Neuronal stem cell (in vitro differentiated cells): ENCODE measurements at regions not wholly inside any gene's neighbourhood (a gene's known extent, or its start where the extent isn't known, plus 50 kb on each side); places are given as distances from the start of the nearest gene placed in this dataset.
A peak's percentile ranks its signal among the peaks of the same experiment; 100 is the strongest.

Source experiments
- DNase-seq: peaks from one replicate; pipeline ENCODE4 v3.0.0-alpha.2; 2013; ENCODE audit warnings: low spot score
- H2AFZ ChIP-seq: one replicate; pipeline ENCODE4 v1.6.1; 2013; ENCODE audit warnings: mild to moderate bottlenecking, low read length, inconsistent platforms
- H2AK5ac ChIP-seq: 2 replicates; pipeline ENCODE4 v1.6.1; 2013; ENCODE audit warnings: low read depth, mild to moderate bottlenecking, inconsistent platforms, low read length, moderate library complexity, mixed read lengths
- H2BK120ac ChIP-seq: 2 replicates; pipeline ENCODE4 v1.6.1; 2013; ENCODE audit warnings: low read depth, mild to moderate bottlenecking, inconsistent platforms, low read length, moderate library complexity, mixed read lengths
- H2BK12ac ChIP-seq: one replicate; pipeline ENCODE4 v1.6.1; 2013; ENCODE audit warnings: low read length, inconsistent platforms
- H2BK15ac ChIP-seq: 2 replicates; pipeline ENCODE4 v1.6.1; 2013; ENCODE audit warnings: mild to moderate bottlenecking, low read length, inconsistent platforms, mixed read lengths
- H2BK5ac ChIP-seq: one replicate; pipeline ENCODE4 v1.6.1; 2013; ENCODE audit warnings: inconsistent platforms, mild to moderate bottlenecking, low read length, moderate library complexity
- H3K14ac ChIP-seq: one replicate; pipeline ENCODE4 v1.6.1; 2013; ENCODE audit warnings: low read length, inconsistent platforms
- H3K18ac ChIP-seq: 2 replicates; pipeline ENCODE4 v1.6.1; 2013; ENCODE audit warnings: low read length, inconsistent platforms
- H3K23ac ChIP-seq: 2 replicates; pipeline ENCODE4 v1.6.1; 2013; ENCODE audit warnings: low read depth, mild to moderate bottlenecking, mixed read lengths, low read length, inconsistent platforms; ENCODE audit not compliant: poor library complexity
- H3K27ac ChIP-seq: replicated peaks from 3 replicates; pipeline ENCODE4 v1.5.1; 2013; ENCODE audit warnings: low read length, inconsistent platforms
- H3K27me3 ChIP-seq, 3 experiments: 2 replicates each; pipeline ENCODE4 v1.6.1; 2013; ENCODE audit warnings: low read length in 3 of 3, mild to moderate bottlenecking in 2 of 3, inconsistent platforms in 1 of 3, low read depth in 1 of 3, mixed read lengths in 1 of 3, moderate library complexity in 1 of 3; ENCODE audit not compliant: control insufficient read depth in 3 of 3, insufficient read depth in 3 of 3
- H3K36me3 ChIP-seq, 2 donors: replicated peaks in 1 of 2; 2 replicates each; pipeline ENCODE4 v1.6.1; 2013; ENCODE audit warnings: low read length in 2 of 2; ENCODE audit not compliant: control insufficient read depth in 2 of 2, insufficient read depth in 2 of 2
- H3K4ac ChIP-seq: 2 replicates; pipeline ENCODE4 v1.6.1; 2013; ENCODE audit warnings: inconsistent platforms, mild to moderate bottlenecking, low read length, moderate library complexity
- H3K4me1 ChIP-seq, 2 donors: 1 replicate in 1 of 2; 2 replicates in 1 of 2; pipeline ENCODE4 v1.6.1; 2013; ENCODE audit warnings: low read length in 2 of 2, low read depth in 1 of 2; ENCODE audit not compliant: control insufficient read depth in 2 of 2, insufficient read depth in 1 of 2
- H3K4me2 ChIP-seq: one replicate; pipeline ENCODE4 v1.6.1; 2013; ENCODE audit warnings: mild to moderate bottlenecking, low read length, inconsistent platforms; ENCODE audit not compliant: insufficient read depth, poor library complexity, severe bottlenecking
- H3K4me3 ChIP-seq, 2 donors: 2 replicates each; pipeline ENCODE4 v1.5.1; 2013; ENCODE audit warnings: low read length in 2 of 2, mild to moderate bottlenecking in 2 of 2, inconsistent platforms in 1 of 2, moderate library complexity in 1 of 2
- H3K79me1 ChIP-seq: one replicate; pipeline ENCODE4 v1.6.1; 2013; ENCODE audit warnings: low read depth, mild to moderate bottlenecking, inconsistent platforms, low read length, moderate library complexity
- H3K9ac ChIP-seq: one replicate; pipeline ENCODE4 v1.6.1; 2013; ENCODE audit warnings: mild to moderate bottlenecking, low read depth, low read length, inconsistent platforms; ENCODE audit not compliant: poor library complexity
- H3K9me3 ChIP-seq, 2 donors: replicated peaks in 1 of 2; 2 replicates each; pipeline versions ENCODE3 to v1.6.1; 2013; ENCODE audit warnings: low read length in 2 of 2, mild to moderate bottlenecking in 2 of 2, inconsistent platforms in 1 of 2, low read depth in 1 of 2, mixed read lengths in 1 of 2, moderate library complexity in 1 of 2; ENCODE audit not compliant: control insufficient read depth in 2 of 2, insufficient read depth in 1 of 2
- H4K8ac ChIP-seq: one replicate; pipeline ENCODE4 v1.6.1; 2013; ENCODE audit warnings: low read depth, mild to moderate bottlenecking, inconsistent platforms, low read length, moderate library complexity
- H4K91ac ChIP-seq: one replicate; pipeline ENCODE4 v1.6.1; 2013; ENCODE audit warnings: low read length, low read depth, mild to moderate bottlenecking, inconsistent platforms; ENCODE audit not compliant: poor library complexity
- WGBS, 2 donors: extraction: QIAGEN DNeasy Blood & Tissue Kit; methylation state at CpG; one replicate each; pipeline ENCODE4 v1.1.7; 2013; ENCODE audit warnings: missing lambda C conversion rate in 2 of 2, mixed read lengths in 1 of 2; ENCODE audit not compliant: insufficient read length in 2 of 2, insufficient replicate concordance in 1 of 2; ENCODE audit errors: extremely low coverage in 2 of 2; 5-methylcytosine and 5-hydroxymethylcytosine counted together

DNA sequence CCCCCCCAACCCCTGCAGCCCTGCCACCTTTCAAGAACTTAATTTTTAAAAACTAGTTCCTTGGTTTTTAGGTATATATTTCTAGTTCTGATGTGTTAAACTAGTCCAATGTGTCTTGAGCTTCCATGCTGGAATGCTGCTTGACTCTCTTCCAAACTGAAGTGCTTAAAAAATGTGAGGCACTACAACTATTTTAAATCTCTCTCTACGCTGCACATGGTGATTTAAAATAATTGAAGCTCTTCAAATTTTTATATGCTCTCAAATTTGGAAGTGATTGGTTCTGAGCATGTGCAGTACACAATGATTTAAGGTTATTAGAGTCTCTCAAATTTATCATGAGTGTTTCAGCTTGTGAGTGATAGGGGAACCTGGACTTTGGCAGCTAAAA is 192.6 kb upstream of the ZEB2 start:
- H3K4me1 ChIP-seq: no peaks in the 10 kb centered on the region
- no peak overlapping the region for H3K27ac ChIP-seq
- no peaks in the 10 kb centered on the region for H3K79me1 ChIP-seq
- H3K18ac ChIP-seq: no peak overlapping the region
- no peaks in the 10 kb centered on the region for H3K36me3 ChIP-seq
- no peak overlapping the region for H2BK120ac ChIP-seq
- no peak for DNase-seq
- no CpG with 5 or more reads among the region's 1 CpG for WGBS, 2 donors
- no peak overlapping the region for H2AK5ac ChIP-seq
- H4K8ac ChIP-seq: no peak overlapping the region
- no peak overlapping the region for H3K4me3 ChIP-seq
- no peak overlapping the region for H2BK15ac ChIP-seq
- no peak overlapping the region for H3K9ac ChIP-seq
- H3K4ac ChIP-seq: no peak overlapping the region
- H3K14ac ChIP-seq: no peak overlapping the region
- no peak overlapping the region for H2AFZ ChIP-seq
- H2BK12ac ChIP-seq: no peak overlapping the region
- no peak overlapping the region for H2BK5ac ChIP-seq
- no peak overlapping the region for H4K91ac ChIP-seq
- H3K23ac ChIP-seq: no peak overlapping the region
- no peak overlapping the region for H3K4me2 ChIP-seq
- H3K27me3 ChIP-seq: no peaks in the 10 kb centered on the region
- no peaks in the 10 kb centered on the region for H3K9me3 ChIP-seq

DNA sequence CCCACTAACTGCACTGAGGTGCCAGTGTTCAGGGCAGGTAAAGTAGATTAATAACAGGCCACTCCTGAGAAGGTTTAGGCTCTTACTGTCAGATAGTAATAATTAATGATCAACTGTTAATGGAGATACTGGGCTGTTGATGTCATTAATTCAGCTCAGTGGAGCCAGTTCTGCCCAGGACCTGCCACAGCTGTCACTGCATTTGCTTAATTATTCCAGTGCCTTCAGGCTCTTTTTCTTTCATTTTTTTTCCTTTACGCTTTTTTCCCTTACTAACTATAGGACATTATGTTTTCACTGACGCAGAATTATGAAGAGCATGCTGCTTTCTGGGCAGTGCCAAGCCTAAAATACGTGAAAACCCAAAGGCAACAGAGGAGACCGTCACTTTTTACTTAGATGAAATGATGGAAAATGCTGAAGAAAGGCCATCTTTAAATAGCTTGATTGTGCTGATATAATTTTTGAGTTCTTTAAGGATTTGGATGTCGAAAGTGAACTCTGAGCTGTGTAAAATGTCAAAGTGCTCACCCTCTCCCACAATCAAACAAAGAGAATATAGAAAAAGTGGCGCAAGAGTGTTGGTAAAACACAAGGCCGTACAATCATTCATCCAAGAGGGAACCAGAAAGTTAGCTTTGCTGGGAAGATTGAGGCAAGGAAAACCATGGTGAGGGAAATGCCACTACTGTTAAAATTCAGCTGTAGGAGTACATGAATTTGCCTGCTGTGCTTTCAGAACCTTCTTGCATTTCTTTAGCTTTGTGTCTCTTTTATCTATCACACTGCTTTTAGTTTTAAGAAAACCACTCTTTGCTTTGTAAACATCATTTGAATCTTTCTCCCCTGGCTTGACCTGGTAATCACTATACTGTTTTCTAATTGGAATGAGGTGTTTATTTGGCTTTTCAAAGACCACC is 192.0 kb upstream of the ZEB2 start:
- Histone ChIP-seq H3K27me3 (no peaks in the 10 kb centered on the region), H3K4me1 (no peaks in the 10 kb centered on the region), H3K4me2 (no peak overlapping the region), H2BK12ac (no peak overlapping the region), H2BK5ac (no peak overlapping the region), H4K8ac (no peak overlapping the region), H4K91ac (no peak overlapping the region), H3K79me1 (no peaks in the 10 kb centered on the region), H3K9me3 (no peaks in the 10 kb centered on the region), H2BK120ac (no peak overlapping the region), H3K23ac (no peak overlapping the region), H3K4me3 (no peak overlapping the region), H2AFZ (peak overlapping the region; percentile 13), H3K9ac (no peak overlapping the region), H3K18ac (no peak overlapping the region), H2AK5ac (no peak overlapping the region), H2BK15ac (no peak overlapping the region), H3K27ac (no peak overlapping the region), H3K14ac (no peak overlapping the region), H3K4ac (no peak overlapping the region), H3K36me3 (no peaks in the 10 kb centered on the region)
- no CpG with 5 or more reads among the region's 7 CpGs for WGBS, 2 donors
- no peak for DNase-seq

- H3K18ac ChIP-seq: no peak overlapping the region
- H4K91ac ChIP-seq: no peak overlapping the region
- no peaks in the 10 kb centered on the region for H3K27me3 ChIP-seq
- H3K36me3 ChIP-seq: no peaks in the 10 kb centered on the region
- no peak overlapping the region for H3K4me2 ChIP-seq
- no peak overlapping the region for H3K9ac ChIP-seq
- H2AK5ac ChIP-seq: no peak overlapping the region
- no peak overlapping the region for H3K4me3 ChIP-seq
- no peak overlapping the region for H2AFZ ChIP-seq
- H2BK5ac ChIP-seq: no peak overlapping the region
- H3K27ac ChIP-seq: no peak overlapping the region
- no peaks in the 10 kb centered on the region for H3K4me1 ChIP-seq
- H4K8ac ChIP-seq: no peak overlapping the region
- H2BK120ac ChIP-seq: no peak overlapping the region
- H2BK15ac ChIP-seq: no peak overlapping the region
- H3K79me1 ChIP-seq: no peaks in the 10 kb centered on the region
- H2BK12ac ChIP-seq: no peak overlapping the region
- no peak for DNase-seq
- H3K4ac ChIP-seq: no peak overlapping the region
- no peak overlapping the region for H3K14ac ChIP-seq
- H3K23ac ChIP-seq: no peak overlapping the region
- H3K9me3 ChIP-seq: no peaks in the 10 kb centered on the region
Observed at GRCh38 chr2:144711084-144711483, 191.2 kb upstream of the ZEB2 start.

DNA sequence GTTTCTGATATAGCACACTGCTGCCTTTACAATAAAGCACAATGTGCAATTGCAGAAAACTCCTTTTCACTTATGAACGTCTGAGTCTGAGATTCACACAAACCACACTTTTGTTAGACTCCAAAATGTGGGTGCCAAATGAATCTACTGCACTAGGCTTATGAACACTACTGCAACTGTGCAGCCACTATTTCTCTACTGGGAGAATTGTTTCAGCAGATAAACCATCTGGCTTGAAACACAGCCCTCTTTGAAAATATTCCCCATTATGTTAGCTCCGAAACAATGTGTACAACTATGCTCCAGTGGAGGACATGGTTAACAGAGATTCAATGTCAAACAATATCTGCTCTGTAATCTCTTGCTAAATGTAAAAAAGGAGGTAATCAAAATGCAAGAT is 188.7 kb upstream of the ZEB2 start:
- H2BK5ac ChIP-seq: no peak overlapping the region
- no peak overlapping the region for H4K91ac ChIP-seq
- H3K9me3 ChIP-seq: no peaks in the 10 kb centered on the region
- H3K27me3 ChIP-seq: no peaks in the 10 kb centered on the region
- no peak overlapping the region for H2AK5ac ChIP-seq
- H4K8ac ChIP-seq: no peak overlapping the region
- no peak overlapping the region for H2AFZ ChIP-seq
- H3K23ac ChIP-seq: no peak overlapping the region
- no peaks in the 10 kb centered on the region for H3K79me1 ChIP-seq
- H3K36me3 ChIP-seq: no peaks in the 10 kb centered on the region
- H3K14ac ChIP-seq: no peak overlapping the region
- DNase-seq: no peak
- no peaks in the 10 kb centered on the region for H3K4me1 ChIP-seq
- WGBS, 2 donors: no CpG with 5 or more reads among the region's 2 CpGs
- H2BK120ac ChIP-seq: no peak overlapping the region
- no peak overlapping the region for H3K4ac ChIP-seq
- H3K9ac ChIP-seq: no peak overlapping the region
- H3K18ac ChIP-seq: no peak overlapping the region
- H3K4me3 ChIP-seq: no peak overlapping the region
- H2BK15ac ChIP-seq: no peak overlapping the region
- no peak overlapping the region for H2BK12ac ChIP-seq
- no peak overlapping the region for H3K4me2 ChIP-seq
- no peak overlapping the region for H3K27ac ChIP-seq
